ENCODE measurements at regions not wholly inside any gene's neighbourhood (a gene's known extent, or its start where the extent isn't known, plus 50 kb on each side); places are given as distances from the start of the nearest gene placed in this dataset.

DNA sequence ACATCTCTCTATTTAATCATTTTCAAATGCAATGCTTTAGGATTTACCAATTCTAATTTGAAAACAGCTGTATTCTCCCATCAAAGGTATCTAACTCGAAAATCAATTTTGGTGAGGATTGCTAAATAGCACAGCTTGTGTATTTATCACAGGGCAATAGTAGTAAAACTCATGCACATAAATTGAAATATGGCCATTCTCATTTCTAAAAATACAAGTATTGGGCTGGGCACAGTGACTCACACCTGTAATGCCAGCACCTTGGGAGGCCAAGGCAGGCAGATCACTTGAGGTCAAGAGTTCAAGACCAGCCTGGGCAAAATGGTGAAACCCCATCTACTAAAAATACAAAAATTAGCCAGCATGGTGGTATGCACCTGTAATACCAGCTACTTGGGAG lies 164.8 kb upstream of the RASA1 start:
- TF ChIP-seq, protein P1, sequence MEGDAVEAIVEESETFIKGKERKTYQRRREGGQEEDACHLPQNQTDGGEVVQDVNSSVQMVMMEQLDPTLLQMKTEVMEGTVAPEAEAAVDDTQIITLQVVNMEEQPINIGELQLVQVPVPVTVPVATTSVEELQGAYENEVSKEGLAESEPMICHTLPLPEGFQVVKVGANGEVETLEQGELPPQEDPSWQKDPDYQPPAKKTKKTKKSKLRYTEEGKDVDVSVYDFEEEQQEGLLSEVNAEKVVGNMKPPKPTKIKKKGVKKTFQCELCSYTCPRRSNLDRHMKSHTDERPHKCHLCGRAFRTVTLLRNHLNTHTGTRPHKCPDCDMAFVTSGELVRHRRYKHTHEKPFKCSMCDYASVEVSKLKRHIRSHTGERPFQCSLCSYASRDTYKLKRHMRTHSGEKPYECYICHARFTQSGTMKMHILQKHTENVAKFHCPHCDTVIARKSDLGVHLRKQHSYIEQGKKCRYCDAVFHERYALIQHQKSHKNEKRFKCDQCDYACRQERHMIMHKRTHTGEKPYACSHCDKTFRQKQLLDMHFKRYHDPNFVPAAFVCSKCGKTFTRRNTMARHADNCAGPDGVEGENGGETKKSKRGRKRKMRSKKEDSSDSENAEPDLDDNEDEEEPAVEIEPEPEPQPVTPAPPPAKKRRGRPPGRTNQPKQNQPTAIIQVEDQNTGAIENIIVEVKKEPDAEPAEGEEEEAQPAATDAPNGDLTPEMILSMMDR (IDR thresholded peaks at IDR 0.05), result no peak
- TF ChIP-seq EP300 (IDR thresholded peaks at IDR 0.05), result no peak
- no peak for TF ChIP-seq POLR2A (IDR thresholded peaks at IDR 0.05; ENCODE audit: low read depth)
- no peak for TF ChIP-seq POLR2AphosphoS5 (IDR thresholded peaks at IDR 0.05)

All from esophagus muscularis mucosa (tissue), 4 donors.